T1000 (cell line): ENCODE measurements at regions not wholly inside any gene's neighbourhood (a gene's known extent, or its start where the extent isn't known, plus 50 kb on each side); places are given as distances from the start of the nearest gene placed in this dataset.
A peak's percentile ranks its signal among the peaks of the same experiment; 100 is the strongest.

Experiments
- DNase-seq: peaks from one replicate; lab custom pipeline; 2025; ENCODE audit warnings: mixed read lengths; lab: John Stamatoyannopoulos, UW

GRCh38 chr2:146814971-146815370 lies 1029.9 kb upstream of the ACVR2A start:
- no peak for DNase-seq

DNA sequence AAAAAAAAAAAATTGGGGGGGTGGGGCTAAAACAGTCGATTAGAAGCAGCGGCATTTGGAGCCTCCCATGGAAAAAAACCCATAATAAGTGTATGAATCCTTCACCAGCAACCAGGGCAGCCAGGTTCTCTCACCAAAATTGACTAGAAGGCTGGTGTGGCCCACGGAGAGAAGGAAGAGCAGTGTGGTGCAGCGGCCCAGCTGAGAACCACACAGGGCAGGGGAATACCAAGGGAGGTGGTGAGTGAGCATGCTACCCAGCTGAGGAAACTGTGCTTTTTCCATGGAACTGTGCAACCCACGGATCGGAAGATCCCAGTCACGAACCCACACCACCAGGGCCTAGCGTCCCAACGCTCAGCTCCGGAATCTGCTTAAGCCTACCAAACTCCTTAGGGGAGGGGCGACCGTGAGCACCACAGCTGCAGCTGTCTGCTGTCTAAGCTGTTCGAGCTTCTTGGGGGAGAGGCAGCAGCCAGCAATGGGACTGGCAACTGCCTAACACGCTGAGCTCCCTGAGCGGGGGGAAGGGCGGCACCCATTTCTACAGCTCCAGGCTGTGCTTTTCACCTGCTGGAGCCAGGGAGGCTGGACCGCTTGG lies 1037.2 kb upstream of the ACVR2A start:
- no peak for DNase-seq

GRCh38 chr2:146806364-146807005 lies 1038.3 kb upstream of the ACVR2A start:
- DNase-seq: no peak

DNA sequence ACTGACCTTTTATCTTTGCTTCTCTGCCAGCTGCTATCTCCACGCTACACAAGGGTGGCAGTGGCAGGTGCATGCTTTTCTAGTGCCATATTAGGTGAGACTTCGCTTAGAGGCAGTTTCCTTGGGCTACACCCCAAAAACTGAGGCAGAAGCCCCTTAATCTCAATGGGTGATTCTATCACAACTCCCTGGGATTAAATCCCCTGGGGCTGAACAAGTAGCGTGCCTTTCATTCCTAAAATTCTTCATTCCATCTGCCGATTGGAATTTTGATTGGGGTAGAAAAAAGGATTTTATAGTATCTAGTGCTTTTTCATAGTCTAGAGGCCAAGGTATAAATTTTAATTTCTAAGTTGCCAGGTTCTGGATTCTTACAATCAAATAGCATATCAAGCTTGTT lies 1040.5 kb upstream of the ACVR2A start:
- DNase-seq: no peak

GRCh38 chr2:146801886-146802285 lies 1042.9 kb upstream of the ACVR2A start:
- DNase-seq: no peak

- no peak for DNase-seq
Measured at GRCh38 chr2:146786396-146786795, 1058.4 kb upstream of the ACVR2A start.

- DNase-seq: no peak
Measured at GRCh38 chr2:146785101-146785500, 1059.7 kb upstream of the ACVR2A start.

GRCh38 chr2:146784602-146785001 lies 1060.2 kb upstream of the ACVR2A start:
- no peak for DNase-seq

GRCh38 chr2:146777181-146777580 lies 1067.6 kb upstream of the ACVR2A start:
- DNase-seq: no peak

- no peak for DNase-seq
Measured at GRCh38 chr2:146776596-146776995, 1068.2 kb upstream of the ACVR2A start.

GRCh38 chr2:146771531-146771930 lies 1073.3 kb upstream of the ACVR2A start:
- DNase-seq: no peak

GRCh38 chr2:146764301-146764700 lies 1080.5 kb upstream of the ACVR2A start:
- DNase-seq: no peak

DNA sequence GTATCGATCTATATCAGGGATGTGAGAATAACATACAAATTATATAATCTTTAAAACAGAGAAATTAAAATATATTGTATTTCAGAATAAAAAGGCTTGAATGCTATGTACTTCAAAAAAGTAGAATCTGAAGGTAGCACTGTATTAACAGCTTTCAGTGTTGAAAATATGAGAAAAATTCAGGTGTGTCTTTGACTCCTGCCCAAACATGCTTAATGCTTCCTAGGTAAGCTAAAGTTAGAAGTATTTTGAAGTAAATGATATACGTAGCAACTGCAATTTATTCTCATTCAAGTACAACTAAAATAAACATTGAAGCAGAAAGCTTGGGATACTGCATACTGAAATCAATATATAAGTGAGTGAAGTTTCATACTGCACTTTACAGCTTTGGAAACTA lies 1082.0 kb upstream of the ACVR2A start:
- no peak for DNase-seq

- DNase-seq: no peak
Measured at GRCh38 chr2:146754606-146755005, 1090.2 kb upstream of the ACVR2A start.

GRCh38 chr2:146748046-146748445 lies 1096.8 kb upstream of the ACVR2A start:
- no peak for DNase-seq

DNA sequence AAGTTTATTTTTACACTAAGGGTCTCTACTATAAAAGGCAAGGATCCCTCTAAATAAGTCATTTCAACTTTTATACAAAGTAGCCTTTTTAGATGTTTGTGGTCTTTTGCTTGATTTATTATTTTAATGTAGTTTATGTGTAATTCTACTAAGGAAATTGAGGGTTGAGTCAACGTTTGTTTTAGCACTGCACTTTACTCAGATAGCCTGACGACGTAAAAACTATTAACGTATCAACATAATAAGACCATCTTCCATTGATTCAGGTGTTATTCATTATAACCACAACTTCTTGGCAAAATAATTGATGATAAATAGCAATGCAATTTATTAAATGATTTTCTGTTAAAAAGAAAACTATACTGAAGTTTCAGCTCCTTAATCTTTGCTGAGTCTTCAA lies 1103.6 kb upstream of the ACVR2A start:
- no peak for DNase-seq

DNA sequence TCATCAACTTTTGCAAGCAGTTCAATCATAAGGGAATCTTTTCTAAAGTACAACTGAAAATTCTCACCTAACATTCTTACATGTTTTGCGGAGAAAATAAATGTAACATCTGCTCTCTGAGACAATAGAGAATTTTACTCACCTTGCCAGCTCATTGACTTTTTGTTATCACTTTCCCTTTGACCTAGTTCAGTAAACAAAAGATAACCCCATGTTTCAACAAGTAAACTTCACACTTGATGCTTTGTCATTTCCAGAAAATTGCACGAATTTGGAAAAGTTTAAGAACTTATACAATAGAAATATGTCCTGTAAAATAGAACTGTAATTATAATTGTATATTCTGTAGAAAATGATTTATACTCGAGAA lies 1110.0 kb upstream of the ACVR2A start:
- DNase-seq: no peak

DNA sequence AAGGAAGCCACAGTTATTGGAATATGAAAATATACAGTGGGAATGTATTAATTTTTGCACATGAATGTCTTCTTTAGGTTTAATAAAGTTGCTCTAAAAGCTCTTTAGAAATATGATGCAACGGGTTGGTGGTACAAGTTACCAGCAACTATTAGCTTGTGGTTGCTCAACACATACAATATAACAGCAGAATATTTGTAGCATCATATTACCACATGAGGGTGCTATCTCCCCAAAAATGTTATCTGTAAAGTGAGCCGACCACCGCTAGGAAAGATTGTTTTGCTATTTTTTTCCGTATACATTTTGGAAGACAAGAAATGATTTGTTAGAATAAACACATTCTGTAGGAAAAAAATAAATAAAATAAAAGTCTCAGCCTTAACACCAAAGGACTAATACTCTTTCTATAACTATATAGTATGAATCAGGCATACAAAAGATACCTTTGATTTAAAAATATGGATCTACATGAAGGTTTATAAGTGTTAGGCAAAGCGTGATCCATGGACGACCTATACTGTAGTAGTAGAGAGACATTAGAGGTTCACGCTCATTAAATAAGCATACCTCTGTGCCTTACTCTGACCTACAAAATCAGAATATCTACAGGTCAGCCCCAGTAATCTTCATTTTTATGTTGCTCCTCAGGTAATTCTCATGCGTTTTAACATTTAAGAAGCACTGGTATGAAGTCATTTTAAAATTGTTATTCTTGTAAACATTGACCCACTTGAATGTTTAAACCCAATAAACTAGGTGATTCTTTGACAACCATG lies 1110.6 kb upstream of the ACVR2A start:
- DNase-seq: peak; percentile 0

- DNase-seq: no peak
Measured at GRCh38 chr2:146730882-146731281, 1113.9 kb upstream of the ACVR2A start.

- no peak for DNase-seq
Measured at GRCh38 chr2:146721486-146721885, 1123.3 kb upstream of the ACVR2A start.

DNA sequence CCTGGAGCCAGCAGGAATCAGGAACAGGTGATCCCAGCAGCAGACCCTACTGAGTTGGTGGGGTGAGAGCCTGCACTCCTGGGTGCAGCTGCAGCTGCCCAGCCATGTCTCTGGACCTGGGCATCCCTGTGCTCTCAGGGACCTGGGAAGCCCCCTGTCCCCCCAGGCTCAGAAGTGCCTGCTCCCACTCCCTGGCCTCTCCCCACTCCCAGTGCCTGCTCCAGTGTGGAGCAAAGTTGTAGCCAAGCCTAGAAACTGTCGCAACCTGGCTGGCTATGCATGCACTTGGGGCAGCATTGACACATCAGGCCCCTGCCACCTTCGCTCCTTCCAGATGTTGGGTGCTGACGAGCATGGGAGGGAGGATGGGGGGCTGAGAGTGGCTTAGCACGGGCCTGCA lies 1124.7 kb upstream of the ACVR2A start:
- DNase-seq: no peak

- no peak for DNase-seq
Measured at GRCh38 chr2:146716591-146716990, 1128.2 kb upstream of the ACVR2A start.

DNA sequence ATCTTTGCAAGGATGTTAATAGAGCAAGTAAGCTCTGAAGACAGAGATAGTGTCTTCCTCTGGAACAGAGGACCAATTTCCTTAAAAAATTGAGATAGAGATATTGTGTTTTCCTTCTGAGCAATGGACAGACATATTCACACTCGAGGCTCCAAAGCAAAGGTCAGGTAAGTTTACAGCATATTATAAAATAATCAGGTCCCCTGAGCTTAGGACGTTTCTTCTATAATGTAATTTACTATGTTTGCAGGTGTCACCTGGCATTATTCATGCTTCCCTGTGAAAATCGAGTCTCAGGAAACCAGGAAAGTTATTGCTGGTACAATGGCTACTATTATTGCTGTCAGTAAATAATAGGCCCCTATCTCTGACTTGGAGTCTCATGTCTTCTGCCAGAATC lies 1135.8 kb upstream of the ACVR2A start:
- DNase-seq: no peak
